ENCODE measurements at regions not wholly inside any gene's neighbourhood (a gene's known extent, or its start where the extent isn't known, plus 50 kb on each side); places are given as distances from the start of the nearest gene placed in this dataset.
"Not testable (repeated sequence)": the region's sequence is repeated elsewhere in the genome, so short reads cannot be mapped to it uniquely, and the experiment has no call there.

GRCh38 chrX:92249125-92249524 lies 469.9 kb downstream of the PCDH11X start:
- TF ChIP-seq CTCF (conservative IDR thresholded peaks at IDR 0.05; ENCODE audit: low read depth, low read length) (no peak), EZH2 (IDR thresholded peaks at IDR 0.05; ENCODE audit: borderline replicate concordance, low read depth, low read length, poor library complexity, severe bottlenecking) (no peak)
- POLR2A ChIA-PET (ENCODE audit: low non-redundant PET) = no interaction called here

DNA sequence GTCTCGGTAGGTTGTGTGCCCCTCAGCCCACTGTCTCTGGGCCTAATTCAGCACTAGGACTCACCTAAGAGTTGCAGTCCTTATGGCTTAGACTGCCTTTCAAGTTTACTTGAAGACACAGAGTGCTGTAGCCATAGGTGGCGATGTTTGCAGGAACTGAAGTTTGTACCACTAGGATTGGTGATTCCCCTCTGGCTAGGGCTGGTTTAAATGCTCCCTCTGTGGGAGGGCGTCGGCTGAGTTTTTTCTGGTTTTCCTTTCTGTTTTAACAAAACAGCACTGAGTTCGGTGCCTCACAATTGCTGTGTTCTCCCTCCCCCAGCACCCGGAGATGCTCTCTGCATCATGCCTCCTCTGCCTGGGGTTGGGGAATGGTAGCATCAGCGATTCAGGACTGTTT lies 480.9 kb downstream of the PCDH11X start:
- ChIA-PET POLR2A (ENCODE audit: low non-redundant PET) (no interaction called here), CTCF (no interaction called here)
- DNase-seq (ENCODE audit: low spot score) = peak; percentile 24
- BruUV-seq (replicated peaks) = no TSS peak
- no peaks in the 10 kb centered on the region for H3K27me3 ChIP-seq (replicated peaks; ENCODE audit: insufficient read depth, low read depth, low read length, poor library complexity)
- intact Hi-C loops (cut with micrococcal nuclease; ENCODE audit: unreplicated experiment) = no loop called here
- no peak for TF ChIP-seq EZH2 (IDR thresholded peaks at IDR 0.05; ENCODE audit: borderline replicate concordance, low read depth, low read length, poor library complexity, severe bottlenecking)
- TF ChIP-seq CTCF (conservative IDR thresholded peaks at IDR 0.05; ENCODE audit: low read depth, low read length) = 0 out of 2 replicates have a peak, but pooled peaks have one; percentile 19
- H3K4me1 ChIP-seq (ENCODE audit: insufficient read depth, low read length, poor library complexity, severe bottlenecking) = no peaks in the 10 kb centered on the region
- H3K4me3 ChIP-seq (ENCODE audit: low read depth, low read length, poor library complexity, severe bottlenecking) = no peak overlapping the region
- H3K36me3 ChIP-seq (ENCODE audit: insufficient read depth, low read length, poor library complexity, severe bottlenecking) = no peaks in the 10 kb centered on the region
- H3K27ac ChIP-seq (ENCODE audit: low read depth, low read length, poor library complexity, severe bottlenecking) = no peak overlapping the region
- peaks cover 8% of the 10 kb centered on the region for H3K9me3 ChIP-seq (ENCODE audit: low read depth, low read length, poor library complexity, severe bottlenecking)

More at GRCh38 chrX:92249125-92249524, 469.9 kb downstream of the PCDH11X start:
- Histone ChIP-seq H3K27me3 (replicated peaks; ENCODE audit: insufficient read depth, low read depth, low read length, poor library complexity) (no peaks in the 10 kb centered on the region), H3K4me3 (ENCODE audit: low read depth, low read length, poor library complexity, severe bottlenecking) (no peak overlapping the region), H3K27ac (ENCODE audit: low read depth, low read length, poor library complexity, severe bottlenecking) (no peak overlapping the region), H3K9me3 (ENCODE audit: low read depth, low read length, poor library complexity, severe bottlenecking) (no peaks in the 10 kb centered on the region), H3K4me1 (ENCODE audit: insufficient read depth, low read length, poor library complexity, severe bottlenecking) (no peaks in the 10 kb centered on the region), H3K36me3 (ENCODE audit: insufficient read depth, low read length, poor library complexity, severe bottlenecking) (no peaks in the 10 kb centered on the region)
- BruUV-seq (replicated peaks) = no TSS peak
- intact Hi-C loops (cut with micrococcal nuclease; ENCODE audit: unreplicated experiment) = no loop called here
- no peak for DNase-seq (ENCODE audit: low spot score)
- CTCF ChIA-PET = no interaction called here

GRCh38 chrX:92270936-92271855 lies 492.0 kb downstream of the PCDH11X start:
- Histone ChIP-seq H3K36me3 (ENCODE audit: insufficient read depth, low read length, poor library complexity, severe bottlenecking) (no peaks in the 10 kb centered on the region), H3K4me3 (ENCODE audit: low read depth, low read length, poor library complexity, severe bottlenecking) (no peak overlapping the region), H3K9me3 (ENCODE audit: low read depth, low read length, poor library complexity, severe bottlenecking) (no peaks in the 10 kb centered on the region), H3K4me1 (ENCODE audit: insufficient read depth, low read length, poor library complexity, severe bottlenecking) (no peaks in the 10 kb centered on the region), H3K27me3 (replicated peaks; ENCODE audit: insufficient read depth, low read depth, low read length, poor library complexity) (no peaks in the 10 kb centered on the region), H3K27ac (ENCODE audit: low read depth, low read length, poor library complexity, severe bottlenecking) (no peak overlapping the region)
- intact Hi-C loops (cut with micrococcal nuclease; ENCODE audit: unreplicated experiment) = no loop called here
- ChIA-PET CTCF (no interaction called here), POLR2A (ENCODE audit: low non-redundant PET) (no interaction called here)
- no peak for DNase-seq (ENCODE audit: low spot score)
- BruUV-seq (replicated peaks) = no TSS peak
- TF ChIP-seq CTCF (conservative IDR thresholded peaks at IDR 0.05; ENCODE audit: low read depth, low read length) (no peak), EZH2 (IDR thresholded peaks at IDR 0.05; ENCODE audit: borderline replicate concordance, low read depth, low read length, poor library complexity, severe bottlenecking) (no peak)

- BruUV-seq (replicated peaks); DNase-seq (ENCODE audit: low spot score); CTCF ChIA-PET; intact Hi-C loops (cut with micrococcal nuclease; ENCODE audit: unreplicated experiment); H3K9me3 ChIP-seq (ENCODE audit: low read depth, low read length, poor library complexity, severe bottlenecking); POLR2A ChIA-PET (ENCODE audit: low non-redundant PET); H3K4me1 ChIP-seq (ENCODE audit: insufficient read depth, low read length, poor library complexity, severe bottlenecking); H3K36me3 ChIP-seq (ENCODE audit: insufficient read depth, low read length, poor library complexity, severe bottlenecking); H3K4me3 ChIP-seq (ENCODE audit: low read depth, low read length, poor library complexity, severe bottlenecking); H3K27me3 ChIP-seq (replicated peaks; ENCODE audit: insufficient read depth, low read depth, low read length, poor library complexity); H3K27ac ChIP-seq (ENCODE audit: low read depth, low read length, poor library complexity, severe bottlenecking): not testable (repeated sequence)
Measured at GRCh38 chrX:92278556-92278955, 499.4 kb downstream of the PCDH11X start.

DNA sequence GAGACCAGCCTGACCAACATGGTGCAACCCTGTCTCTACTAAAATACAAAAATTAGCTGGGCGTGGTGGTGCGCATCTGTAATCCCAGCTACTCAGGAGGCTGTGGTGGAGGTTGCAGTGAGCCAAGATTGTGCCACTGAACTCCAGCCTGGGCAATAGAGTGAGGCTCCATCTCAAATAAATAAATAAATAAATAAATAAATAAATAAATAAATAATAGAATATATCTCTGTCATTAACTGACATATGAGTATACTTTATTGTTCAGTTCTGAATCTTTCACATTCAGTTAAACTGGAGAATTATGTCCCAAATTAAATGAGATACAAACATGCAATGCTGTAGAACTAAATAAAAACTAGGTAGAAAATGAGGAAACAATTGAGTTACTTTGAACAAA lies 501.2 kb downstream of the PCDH11X start:
- CTCF ChIA-PET; DNase-seq (ENCODE audit: low spot score); H3K4me3 ChIP-seq (ENCODE audit: low read depth, low read length, poor library complexity, severe bottlenecking); POLR2A ChIA-PET (ENCODE audit: low non-redundant PET); H3K27me3 ChIP-seq (replicated peaks; ENCODE audit: insufficient read depth, low read depth, low read length, poor library complexity); BruUV-seq (replicated peaks); H3K27ac ChIP-seq (ENCODE audit: low read depth, low read length, poor library complexity, severe bottlenecking); H3K36me3 ChIP-seq (ENCODE audit: insufficient read depth, low read length, poor library complexity, severe bottlenecking); H3K9me3 ChIP-seq (ENCODE audit: low read depth, low read length, poor library complexity, severe bottlenecking); intact Hi-C loops (cut with micrococcal nuclease; ENCODE audit: unreplicated experiment); H3K4me1 ChIP-seq (ENCODE audit: insufficient read depth, low read length, poor library complexity, severe bottlenecking): not testable (repeated sequence)

Measured in A673 (cell line).